ENCODE measurements at regions not wholly inside any gene's neighbourhood (a gene's known extent, or its start where the extent isn't known, plus 50 kb on each side); places are given as distances from the start of the nearest gene placed in this dataset.

- peaks cover 0 to 4% (median 0%) of the 10 kb centered on the region in 6 donors for H3K4me1 ChIP-seq
- intact Hi-C loops (cut with DNase I; ENCODE audit: low total_unique reads), result no loop called here
- 27 to 46% (median 40%) methylated on average over 3 of the region's 3 CpGs for WGBS, 5 donors
- H3K9me3 ChIP-seq, result no peaks in the 10 kb centered on the region
- H3K27me3 ChIP-seq (replicated peaks in 1 of 7), result peaks cover 0 to 11% (median 0%) of the 10 kb centered on the region in 7 donors
- TF ChIP-seq POLR2A (IDR thresholded peaks at IDR 0.05) (no peak), CTCF (IDR thresholded peaks at IDR 0.05 in 8 of 11, conservative IDR thresholded peaks at IDR 0.05 in 3 of 11) (no peak), POLR2AphosphoS5 (IDR thresholded peaks at IDR 0.05) (no peak)
- H3K27ac ChIP-seq, result no peak overlapping the region
- DNase-seq, result no peak
- no peak overlapping the region for H3K4me3 ChIP-seq
- H3K36me3 ChIP-seq, result no peaks in the 10 kb centered on the region
These were observed 180.3 kb downstream of the CCDC71L start for GRCh38 chr7:106480616-106481031.

- peaks cover 0 to under 1% (median 0%) of the 10 kb centered on the region in 6 donors for H3K4me1 ChIP-seq
- no peak overlapping the region for H3K4me3 ChIP-seq
- WGBS, 5 donors, result 79 to 93% (median 90%) methylated on average over 1 of the region's 1 CpG
- H3K36me3 ChIP-seq, result no peaks in the 10 kb centered on the region
- no peaks in the 10 kb centered on the region for H3K9me3 ChIP-seq
- intact Hi-C loops (cut with DNase I; ENCODE audit: low total_unique reads), result no loop called here
- no peak for DNase-seq
- peaks cover 0 to 11% (median 0%) of the 10 kb centered on the region in 7 donors for H3K27me3 ChIP-seq (replicated peaks in 1 of 7)
- H3K27ac ChIP-seq, result no peak overlapping the region
- TF ChIP-seq POLR2A (IDR thresholded peaks at IDR 0.05), result no peak
- no peak for TF ChIP-seq POLR2AphosphoS5 (IDR thresholded peaks at IDR 0.05)
- TF ChIP-seq CTCF (IDR thresholded peaks at IDR 0.05 in 8 of 11, conservative IDR thresholded peaks at IDR 0.05 in 3 of 11), result no peak
These were observed 180.8 kb downstream of the CCDC71L start for GRCh38 chr7:106480161-106480579.

GRCh38 chr7:106476751-106477150 is 184.2 kb downstream of the CCDC71L start:
- TF ChIP-seq CTCF (IDR thresholded peaks at IDR 0.05 in 8 of 11, conservative IDR thresholded peaks at IDR 0.05 in 3 of 11) (no peak), POLR2AphosphoS5 (IDR thresholded peaks at IDR 0.05) (no peak), POLR2A (IDR thresholded peaks at IDR 0.05) (no peak)
- WGBS, 5 donors, result 72 to 94% (median 83%) methylated on average over 2 of the region's 2 CpGs
- H3K27me3 ChIP-seq (replicated peaks in 1 of 7), result no peaks in the 10 kb centered on the region
- H3K4me1 ChIP-seq, result no peaks in the 10 kb centered on the region
- intact Hi-C loops (cut with DNase I; ENCODE audit: low total_unique reads), result no loop called here
- H3K9me3 ChIP-seq, result no peaks in the 10 kb centered on the region
- no peak overlapping the region for H3K27ac ChIP-seq
- no peak for DNase-seq
- H3K36me3 ChIP-seq, result no peaks in the 10 kb centered on the region
- H3K4me3 ChIP-seq, result no peak overlapping the region

- 60 to 83% (median 71%) methylated on average over 3 of the region's 3 CpGs for WGBS, 5 donors
- no peak for DNase-seq
These were observed 188.0 kb upstream of the NAMPT start for GRCh38 chr7:106472741-106473140.

More at GRCh38 chr7:106472741-106473140, 188.0 kb upstream of the NAMPT start:
- Histone ChIP-seq H3K27me3 (replicated peaks in 1 of 7) (peaks cover 0 to 4% (median 0%) of the 10 kb centered on the region in 7 donors), H3K36me3 (no peaks in the 10 kb centered on the region), H3K9me3 (no peaks in the 10 kb centered on the region), H3K4me1 (no peaks in the 10 kb centered on the region), H3K27ac (no peak overlapping the region), H3K4me3 (no peak overlapping the region)
- TF ChIP-seq POLR2AphosphoS5 (IDR thresholded peaks at IDR 0.05) (no peak), POLR2A (IDR thresholded peaks at IDR 0.05) (no peak), CTCF (IDR thresholded peaks at IDR 0.05 in 8 of 11, conservative IDR thresholded peaks at IDR 0.05 in 3 of 11) (no peak)
- intact Hi-C loops (cut with DNase I; ENCODE audit: low total_unique reads), result no loop called here

All from spleen (tissue), 11 donors.